GM23338 (cell line): ENCODE measurements at regions not wholly inside any gene's neighbourhood (a gene's known extent, or its start where the extent isn't known, plus 50 kb on each side); places are given as distances from the start of the nearest gene placed in this dataset.

Experiments used
- ATAC-seq: fragments of 200-7000 bp; cut with Tn5 transposase; 3 replicates; pipeline ENCODE4 v1.9.1; 2020
- DNase-seq: peaks from one replicate; pipeline ENCODE4 v3.0.0-alpha.2; 2015; ENCODE audit warnings: low spot score
- H2AFZ ChIP-seq: fragments of 200-600 bp; sonication (generic); 2 replicates; pipeline ENCODE4 v1.8.0; 2016; ENCODE audit warnings: antibody characterized with exemption, mild to moderate bottlenecking, moderate library complexity
- H3F3A ChIP-seq: fragments of 200-600 bp; sonication (generic); replicated peaks from 2 replicates; pipeline ENCODE4 v1.8.0; 2017; ENCODE audit warnings: antibody characterized with exemption, mixed run types, low read depth
- H3K27ac ChIP-seq: fragments of 200-600 bp; sonication (generic); 2 replicates; pipeline ENCODE4 v1.6.1; 2016; ENCODE audit warnings: low read depth
- H3K27me3 ChIP-seq: fragments of 200-600 bp; sonication (generic); 2 replicates; pipeline ENCODE4 v1.8.0; 2016; ENCODE audit warnings: mild to moderate bottlenecking, mixed run types, moderate library complexity; ENCODE audit not compliant: insufficient read depth
- H3K36me3 ChIP-seq: fragments of 200-600 bp; sonication (generic); 2 replicates; pipeline ENCODE4 v1.8.0; 2016; ENCODE audit warnings: mild to moderate bottlenecking; ENCODE audit not compliant: insufficient read depth
- H3K4me1 ChIP-seq: fragments of 200-600 bp; sonication (generic); 2 replicates; pipeline ENCODE4 v1.8.0; 2016; ENCODE audit warnings: mild to moderate bottlenecking, moderate library complexity; ENCODE audit not compliant: insufficient read depth
- H3K4me2 ChIP-seq: fragments of 200-600 bp; sonication (generic); 2 replicates; pipeline ENCODE4 v1.7.1; 2017; ENCODE audit warnings: mixed run types
- H3K4me3 ChIP-seq: fragments of 200-600 bp; sonication (generic); 2 replicates; pipeline ENCODE4 v1.6.1; 2016; ENCODE audit warnings: mixed run types
- H3K79me2 ChIP-seq: fragments of 200-600 bp; sonication (generic); replicated peaks from 2 replicates; pipeline ENCODE4 v1.8.0; 2017; ENCODE audit warnings: mild to moderate bottlenecking; ENCODE audit not compliant: insufficient read depth
- H3K9me2 ChIP-seq: fragments of 200-600 bp; sonication (generic); 2 replicates; pipeline ENCODE4 v1.8.0; 2017; ENCODE audit not compliant: insufficient read depth
- H4K20me1 ChIP-seq: fragments of 200-600 bp; sonication (generic); replicated peaks from 2 replicates; pipeline ENCODE4 v1.8.0; 2017; ENCODE audit warnings: mild to moderate bottlenecking; ENCODE audit not compliant: insufficient read depth
- H3K27ac Mint-ChIP-seq: 2 replicates; pipeline ENCODE4 v1.8.0; 2020; ENCODE audit warnings: inconsistent platforms, mild to moderate bottlenecking, moderate library complexity, mixed read lengths
- H3K27me3 Mint-ChIP-seq: 3 replicates; pipeline ENCODE4 v1.8.0; 2022; ENCODE audit warnings: low read depth, mild to moderate bottlenecking, moderate library complexity, mixed read lengths, inconsistent platforms; ENCODE audit not compliant: insufficient read depth, poor library complexity
- H3K36me3 Mint-ChIP-seq: 3 replicates; pipeline ENCODE4 v1.8.0; 2021; ENCODE audit warnings: low read depth, mild to moderate bottlenecking, inconsistent platforms, moderate library complexity, mixed read lengths
- H3K4me1 Mint-ChIP-seq: 3 replicates; pipeline ENCODE4 v1.8.0; 2020; ENCODE audit warnings: mild to moderate bottlenecking, inconsistent platforms, mixed read lengths
- H3K4me3 Mint-ChIP-seq: 3 replicates; pipeline ENCODE4 v1.8.0; 2021; ENCODE audit warnings: moderate library complexity, mild to moderate bottlenecking, inconsistent platforms, mixed read lengths
- H3K9me3 Mint-ChIP-seq: 3 replicates; pipeline ENCODE4 v1.8.0; 2020; ENCODE audit warnings: moderate library complexity, mild to moderate bottlenecking, inconsistent platforms, mixed read lengths
- POLR2AphosphoS5 ChIP-seq: IDR thresholded peaks from 2 replicates; pipeline ENCODE4 v1.6.1; 2016; ENCODE audit warnings: antibody characterized with exemption, low read depth
- STAT1 ChIP-seq: IDR thresholded peaks from one replicate; pipeline ENCODE4 v1.6.1; 2016; ENCODE audit warnings: antibody characterized with exemption; ENCODE audit not compliant: unreplicated experiment
- ZNF331 ChIP-seq: fragments of 250-450 bp; sonication (Bioruptor Pico); IDR thresholded peaks from 2 replicates; pipeline ENCODE4 v1.5.0; 2020; ENCODE audit warnings: low read depth, mild to moderate bottlenecking, moderate library complexity
- TF ChIP-seq, protein P1 (sequence below): fragments of 250-450 bp; sonication (Bioruptor Pico); IDR thresholded peaks from 2 replicates; pipeline ENCODE4 v1.5.0; 2020; ENCODE audit warnings: mild to moderate bottlenecking, moderate library complexity
- TF ChIP-seq, protein P2 (sequence below): IDR thresholded peaks from 2 replicates; pipeline ENCODE4 v1.6.1; 2016; ENCODE audit warnings: antibody characterized with exemption

DNA sequence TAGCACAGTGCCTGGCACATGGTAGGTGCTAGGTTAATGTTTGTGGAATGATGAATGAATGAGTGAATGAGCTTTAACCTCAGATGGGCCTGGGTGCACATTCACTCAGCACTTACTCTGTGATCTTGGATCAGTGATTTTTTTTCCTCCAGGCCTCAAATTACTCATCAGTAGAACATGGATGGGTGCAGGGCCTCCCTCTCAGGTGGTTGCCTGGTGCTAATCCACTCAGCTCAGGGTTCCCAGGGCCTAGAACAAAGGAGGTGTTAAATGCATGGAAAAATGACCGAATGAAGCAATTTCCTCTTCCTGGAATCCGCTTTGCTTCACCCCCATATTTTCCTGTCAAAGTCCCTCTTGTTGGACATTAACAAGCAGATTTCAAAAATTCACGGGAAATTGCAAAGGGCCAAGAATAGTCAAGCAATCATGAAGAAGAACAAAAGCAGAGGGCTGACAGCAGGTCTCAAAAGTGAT, 93.5 kb downstream of the MYEOV start (continued):
- TF ChIP-seq, protein P1, sequence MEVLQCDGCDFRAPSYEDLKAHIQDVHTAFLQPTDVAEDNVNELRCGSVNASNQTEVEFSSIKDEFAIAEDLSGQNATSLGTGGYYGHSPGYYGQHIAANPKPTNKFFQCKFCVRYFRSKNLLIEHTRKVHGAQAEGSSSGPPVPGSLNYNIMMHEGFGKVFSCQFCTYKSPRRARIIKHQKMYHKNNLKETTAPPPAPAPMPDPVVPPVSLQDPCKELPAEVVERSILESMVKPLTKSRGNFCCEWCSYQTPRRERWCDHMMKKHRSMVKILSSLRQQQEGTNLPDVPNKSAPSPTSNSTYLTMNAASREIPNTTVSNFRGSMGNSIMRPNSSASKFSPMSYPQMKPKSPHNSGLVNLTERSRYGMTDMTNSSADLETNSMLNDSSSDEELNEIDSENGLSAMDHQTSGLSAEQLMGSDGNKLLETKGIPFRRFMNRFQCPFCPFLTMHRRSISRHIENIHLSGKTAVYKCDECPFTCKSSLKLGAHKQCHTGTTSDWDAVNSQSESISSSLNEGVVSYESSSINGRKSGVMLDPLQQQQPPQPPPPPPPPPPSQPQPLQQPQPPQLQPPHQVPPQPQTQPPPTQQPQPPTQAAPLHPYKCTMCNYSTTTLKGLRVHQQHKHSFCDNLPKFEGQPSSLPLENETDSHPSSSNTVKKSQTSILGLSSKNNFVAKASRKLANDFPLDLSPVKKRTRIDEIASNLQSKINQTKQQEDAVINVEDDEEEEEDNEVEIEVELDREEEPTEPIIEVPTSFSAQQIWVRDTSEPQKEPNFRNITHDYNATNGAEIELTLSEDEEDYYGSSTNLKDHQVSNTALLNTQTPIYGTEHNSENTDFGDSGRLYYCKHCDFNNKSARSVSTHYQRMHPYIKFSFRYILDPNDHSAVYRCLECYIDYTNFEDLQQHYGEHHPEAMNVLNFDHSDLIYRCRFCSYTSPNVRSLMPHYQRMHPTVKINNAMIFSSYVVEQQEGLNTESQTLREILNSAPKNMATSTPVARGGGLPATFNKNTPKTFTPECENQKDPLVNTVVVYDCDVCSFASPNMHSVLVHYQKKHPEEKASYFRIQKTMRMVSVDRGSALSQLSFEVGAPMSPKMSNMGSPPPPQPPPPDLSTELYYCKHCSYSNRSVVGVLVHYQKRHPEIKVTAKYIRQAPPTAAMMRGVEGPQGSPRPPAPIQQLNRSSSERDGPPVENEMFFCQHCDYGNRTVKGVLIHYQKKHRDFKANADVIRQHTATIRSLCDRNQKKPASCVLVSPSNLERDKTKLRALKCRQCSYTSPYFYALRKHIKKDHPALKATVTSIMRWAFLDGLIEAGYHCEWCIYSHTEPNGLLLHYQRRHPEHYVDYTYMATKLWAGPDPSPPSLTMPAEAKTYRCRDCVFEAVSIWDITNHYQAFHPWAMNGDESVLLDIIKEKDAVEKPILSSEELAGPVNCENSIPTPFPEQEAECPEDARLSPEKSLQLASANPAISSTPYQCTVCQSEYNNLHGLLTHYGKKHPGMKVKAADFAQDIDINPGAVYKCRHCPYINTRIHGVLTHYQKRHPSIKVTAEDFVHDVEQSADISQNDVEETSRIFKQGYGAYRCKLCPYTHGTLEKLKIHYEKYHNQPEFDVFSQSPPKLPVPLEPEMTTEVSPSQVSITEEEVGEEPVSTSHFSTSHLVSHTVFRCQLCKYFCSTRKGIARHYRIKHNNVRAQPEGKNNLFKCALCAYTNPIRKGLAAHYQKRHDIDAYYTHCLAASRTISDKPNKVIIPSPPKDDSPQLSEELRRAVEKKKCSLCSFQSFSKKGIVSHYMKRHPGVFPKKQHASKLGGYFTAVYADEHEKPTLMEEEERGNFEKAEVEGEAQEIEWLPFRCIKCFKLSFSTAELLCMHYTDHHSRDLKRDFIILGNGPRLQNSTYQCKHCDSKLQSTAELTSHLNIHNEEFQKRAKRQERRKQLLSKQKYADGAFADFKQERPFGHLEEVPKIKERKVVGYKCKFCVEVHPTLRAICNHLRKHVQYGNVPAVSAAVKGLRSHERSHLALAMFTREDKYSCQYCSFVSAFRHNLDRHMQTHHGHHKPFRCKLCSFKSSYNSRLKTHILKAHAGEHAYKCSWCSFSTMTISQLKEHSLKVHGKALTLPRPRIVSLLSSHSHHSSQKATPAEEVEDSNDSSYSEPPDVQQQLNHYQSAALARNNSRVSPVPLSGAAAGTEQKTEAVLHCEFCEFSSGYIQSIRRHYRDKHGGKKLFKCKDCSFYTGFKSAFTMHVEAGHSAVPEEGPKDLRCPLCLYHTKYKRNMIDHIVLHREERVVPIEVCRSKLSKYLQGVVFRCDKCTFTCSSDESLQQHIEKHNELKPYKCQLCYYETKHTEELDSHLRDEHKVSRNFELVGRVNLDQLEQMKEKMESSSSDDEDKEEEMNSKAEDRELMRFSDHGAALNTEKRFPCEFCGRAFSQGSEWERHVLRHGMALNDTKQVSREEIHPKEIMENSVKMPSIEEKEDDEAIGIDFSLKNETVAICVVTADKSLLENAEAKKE (CRISPR knock-in tag), result no peak
- TF ChIP-seq POLR2AphosphoS5, result no peak
- TF ChIP-seq ZNF331 (CRISPR knock-in tag), result no peak

DNA sequence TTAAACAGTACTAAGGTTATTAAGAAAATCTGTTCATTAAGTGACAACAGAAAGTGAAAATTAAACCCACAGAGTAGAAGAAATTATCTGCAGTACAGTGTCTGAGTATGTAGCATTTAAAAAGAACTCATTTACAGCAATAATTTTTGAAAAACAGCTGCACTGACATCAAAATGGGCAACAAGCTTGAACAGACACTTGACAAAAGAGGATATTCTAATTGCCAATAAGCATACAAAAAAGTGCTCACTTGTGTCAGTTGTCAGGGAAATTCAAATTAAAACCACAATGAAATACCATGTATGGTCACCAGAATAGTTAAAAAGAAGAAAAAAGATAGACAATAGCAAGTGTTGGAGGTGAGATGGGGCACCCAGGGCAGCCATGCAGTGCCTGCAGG, 93.3 kb upstream of the LINC01488 start:
- H4K20me1 ChIP-seq, result no peaks in the 10 kb centered on the region
- TF ChIP-seq STAT1, result no peak
- TF ChIP-seq, protein P2, sequence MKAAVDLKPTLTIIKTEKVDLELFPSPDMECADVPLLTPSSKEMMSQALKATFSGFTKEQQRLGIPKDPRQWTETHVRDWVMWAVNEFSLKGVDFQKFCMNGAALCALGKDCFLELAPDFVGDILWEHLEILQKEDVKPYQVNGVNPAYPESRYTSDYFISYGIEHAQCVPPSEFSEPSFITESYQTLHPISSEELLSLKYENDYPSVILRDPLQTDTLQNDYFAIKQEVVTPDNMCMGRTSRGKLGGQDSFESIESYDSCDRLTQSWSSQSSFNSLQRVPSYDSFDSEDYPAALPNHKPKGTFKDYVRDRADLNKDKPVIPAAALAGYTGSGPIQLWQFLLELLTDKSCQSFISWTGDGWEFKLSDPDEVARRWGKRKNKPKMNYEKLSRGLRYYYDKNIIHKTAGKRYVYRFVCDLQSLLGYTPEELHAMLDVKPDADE, result no peak
- H3K4me3 ChIP-seq, result no peak overlapping the region
- H3K36me3 ChIP-seq, result 0 out of 2 replicates have a peak, but pooled peaks cover 5% of the 10 kb centered on the region
- H3K4me3 Mint-ChIP-seq, result no peak overlapping the region
- H3K4me2 ChIP-seq, result no peak overlapping the region
- ATAC-seq (no peak), DNase-seq (no peak)
- H3K9me2 ChIP-seq, result no peaks in the 10 kb centered on the region
- H3K9me3 Mint-ChIP-seq, result peaks cover 29% of the 10 kb centered on the region
- H3K79me2 ChIP-seq, result no peaks in the 10 kb centered on the region
- H3K27ac Mint-ChIP-seq, result no peak overlapping the region
- H3K4me1 ChIP-seq, result no peaks in the 10 kb centered on the region
- no peaks in the 10 kb centered on the region for H3K27me3 ChIP-seq
- no peak overlapping the region for H2AFZ ChIP-seq
- no peaks in the 10 kb centered on the region for H3K4me1 Mint-ChIP-seq
- H3K36me3 Mint-ChIP-seq, result peaks cover 12% of the 10 kb centered on the region; the same call in 2 of the 3 replicates
- H3F3A ChIP-seq, result no peaks in the 10 kb centered on the region
- peaks cover 9% of the 10 kb centered on the region for H3K27me3 Mint-ChIP-seq
- no peak overlapping the region for H3K27ac ChIP-seq
